ENCODE measurements at regions not wholly inside any gene's neighbourhood (a gene's known extent, or its start where the extent isn't known, plus 50 kb on each side); places are given as distances from the start of the nearest gene placed in this dataset.
"Not testable (repeated sequence)": the region's sequence is repeated elsewhere in the genome, so short reads cannot be mapped to it uniquely, and the experiment has no call there.

DNA sequence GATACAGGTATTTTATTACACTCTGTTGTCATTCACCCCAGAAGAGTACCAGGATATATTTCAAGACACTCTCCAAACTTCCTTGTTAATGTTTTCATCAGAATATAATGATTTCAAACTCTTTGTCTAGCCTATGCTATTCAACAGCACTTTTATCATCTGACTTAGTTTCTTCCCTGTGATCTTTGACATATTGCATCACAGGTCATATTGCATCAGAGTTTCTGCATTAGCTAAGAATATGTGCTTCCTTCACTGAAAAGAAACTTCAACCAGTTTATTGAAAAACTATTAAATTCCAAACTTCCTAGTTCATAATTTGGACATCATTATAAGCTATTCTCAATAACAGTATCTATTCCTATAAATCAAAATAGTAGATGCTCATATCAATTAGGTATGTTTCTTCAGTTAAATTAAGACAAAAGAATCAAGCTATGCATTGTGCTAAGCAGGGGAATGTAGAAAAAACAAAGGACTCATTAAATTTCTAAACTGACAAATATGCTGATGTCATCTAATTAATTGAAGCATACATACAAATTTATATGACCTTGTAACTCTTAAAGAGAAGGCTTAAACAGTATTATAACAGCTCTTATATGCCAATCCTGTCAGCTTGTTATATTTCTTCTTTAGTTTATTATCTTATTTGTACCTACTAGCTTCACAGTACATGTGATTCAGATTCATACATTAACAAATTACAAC lies 361.8 kb upstream of the LUZP2 start:
- no peak for DNase-seq

- no peak for DNase-seq
These were observed 354.8 kb upstream of the LUZP2 start for GRCh38 chr11:24142062-24142461.

GRCh38 chr11:24145411-24145810 lies 351.4 kb upstream of the LUZP2 start:
- DNase-seq, result no peak

DNA sequence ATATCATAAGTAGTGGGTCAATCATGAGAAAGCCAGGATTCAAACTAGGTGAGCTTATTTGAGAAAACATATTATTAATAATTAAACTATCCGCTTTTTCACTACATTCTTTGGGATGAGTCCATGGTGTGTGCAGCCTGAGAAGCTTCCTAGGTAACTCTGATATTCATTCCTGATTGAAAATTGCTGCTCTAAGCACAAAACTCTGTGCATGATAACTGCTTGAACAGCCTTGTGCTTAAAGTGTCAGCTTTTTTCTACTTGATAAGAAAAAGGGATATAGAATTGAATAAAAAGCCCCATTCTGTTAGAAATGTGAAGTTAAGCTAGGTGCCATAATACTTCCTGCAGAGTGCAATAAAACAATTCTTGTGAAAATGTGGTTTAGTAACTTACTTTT lies 343.5 kb upstream of the LUZP2 start:
- no peak for DNase-seq

GRCh38 chr11:24155792-24156191 lies 341.1 kb upstream of the LUZP2 start:
- DNase-seq, result no peak

DNA sequence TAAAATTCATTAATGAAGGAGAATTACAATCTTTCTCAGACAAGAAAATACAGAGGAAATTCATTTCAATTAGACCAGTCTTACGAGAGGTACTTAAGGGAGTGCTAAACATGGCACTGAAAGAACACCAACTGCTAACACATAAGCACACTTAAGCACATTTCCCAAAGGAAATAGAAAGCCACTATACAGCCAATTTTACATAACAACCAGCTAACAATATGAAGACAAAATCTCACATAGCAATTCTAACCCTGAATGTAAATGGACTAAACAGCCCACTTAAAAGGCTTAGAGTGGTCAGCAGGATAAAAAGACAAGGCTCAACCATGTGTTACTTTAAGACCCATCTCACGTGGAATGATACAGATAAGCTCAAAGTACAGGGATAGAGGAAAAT lies 339.5 kb upstream of the LUZP2 start:
- no peak for DNase-seq

GRCh38 chr11:24161587-24161986 lies 335.3 kb upstream of the LUZP2 start:
- no peak for DNase-seq

DNA sequence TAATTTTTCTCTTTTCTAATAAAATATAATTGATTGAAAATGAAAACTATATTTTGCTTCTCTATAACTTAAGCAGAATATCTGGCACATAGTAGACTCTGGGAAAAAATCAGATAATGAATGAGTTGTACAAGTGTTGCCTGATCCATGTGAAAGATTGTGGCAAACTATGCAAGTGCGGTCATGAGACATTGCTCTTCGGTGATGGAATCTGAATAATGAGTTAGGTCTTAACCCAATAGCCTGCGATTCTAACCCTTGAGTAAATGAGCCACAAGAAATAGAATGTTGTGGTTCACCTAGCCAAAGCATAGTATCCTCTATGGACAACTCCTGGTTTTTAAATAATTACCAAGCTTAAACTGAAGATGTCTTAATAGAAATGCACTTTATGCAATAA lies 333.7 kb upstream of the LUZP2 start:
- DNase-seq, result no peak

GRCh38 chr11:24163841-24164240 lies 333.0 kb upstream of the LUZP2 start:
- DNase-seq, result no peak

GRCh38 chr11:24171869-24172268 lies 325.0 kb upstream of the LUZP2 start:
- DNase-seq, result no peak

GRCh38 chr11:24181395-24182047 lies 315.3 kb upstream of the LUZP2 start:
- DNase-seq, result no peak

DNA sequence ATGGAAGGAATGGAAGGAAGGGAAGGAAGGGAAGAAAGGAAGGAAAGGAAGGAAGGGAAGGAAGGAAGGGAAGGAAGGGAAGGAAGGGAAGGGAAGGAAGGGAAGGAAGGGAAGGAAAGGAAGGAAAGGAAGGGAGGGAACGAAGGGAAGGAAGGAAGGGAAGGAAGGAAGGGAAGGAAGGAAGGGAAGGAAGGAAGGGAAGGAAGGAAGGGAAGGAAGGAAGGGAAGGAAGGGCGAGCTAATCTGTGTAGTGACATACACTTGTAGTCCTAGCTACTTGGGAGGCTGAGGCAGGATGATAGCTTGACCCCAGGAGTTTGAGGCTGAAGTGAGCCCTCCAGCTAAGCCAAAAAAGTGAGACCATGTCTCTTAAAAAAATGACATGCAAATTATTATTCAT lies 311.3 kb upstream of the LUZP2 start:
- not testable (repeated sequence) for DNase-seq

GRCh38 chr11:24196733-24197132 lies 300.1 kb upstream of the LUZP2 start:
- no peak for DNase-seq

- DNase-seq, result no peak
These were observed 298.4 kb upstream of the LUZP2 start for GRCh38 chr11:24198481-24198880.

- no peak for DNase-seq
These were observed 297.4 kb upstream of the LUZP2 start for GRCh38 chr11:24199461-24199860.

- no peak for DNase-seq
These were observed 290.8 kb upstream of the LUZP2 start for GRCh38 chr11:24206030-24206429.

DNA sequence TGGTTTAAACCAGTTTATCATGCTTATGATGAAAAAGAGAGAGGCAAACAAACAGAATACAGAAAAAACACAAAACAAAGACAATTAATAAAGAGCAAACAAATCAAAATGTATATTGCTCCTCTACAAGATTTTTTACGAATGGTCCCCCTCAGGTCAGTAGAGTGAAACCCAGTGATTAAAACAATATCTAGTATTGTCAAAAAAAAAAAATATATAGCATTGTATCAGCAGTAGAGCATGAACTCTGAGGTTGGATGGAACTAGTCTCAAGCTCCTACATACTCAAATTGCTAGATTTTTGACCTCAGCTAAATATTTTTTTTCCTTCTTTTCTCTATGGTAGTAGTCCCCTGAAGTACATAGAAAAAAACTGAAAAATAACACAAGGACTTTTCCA lies 290.3 kb upstream of the LUZP2 start:
- no peak for DNase-seq

DNA sequence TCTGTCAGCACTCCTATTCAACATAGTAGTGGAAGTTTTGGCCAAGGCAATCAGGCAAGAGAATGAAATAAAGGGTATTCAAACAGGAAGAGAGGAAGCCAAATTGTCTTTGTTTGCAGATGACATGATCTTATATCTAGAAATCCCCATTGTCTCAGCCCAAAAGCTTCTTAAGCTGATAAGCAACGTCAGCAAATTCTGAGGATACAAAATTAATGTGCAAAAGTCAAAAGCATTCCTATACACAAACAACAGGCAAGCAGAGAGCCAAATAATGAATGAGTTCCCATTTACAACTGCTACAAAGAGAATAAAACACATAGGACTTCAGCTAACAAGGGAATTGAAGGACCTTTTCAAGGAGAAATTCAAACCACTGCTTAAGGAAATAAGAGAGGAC lies 280.4 kb upstream of the LUZP2 start:
- DNase-seq, result no peak

DNA sequence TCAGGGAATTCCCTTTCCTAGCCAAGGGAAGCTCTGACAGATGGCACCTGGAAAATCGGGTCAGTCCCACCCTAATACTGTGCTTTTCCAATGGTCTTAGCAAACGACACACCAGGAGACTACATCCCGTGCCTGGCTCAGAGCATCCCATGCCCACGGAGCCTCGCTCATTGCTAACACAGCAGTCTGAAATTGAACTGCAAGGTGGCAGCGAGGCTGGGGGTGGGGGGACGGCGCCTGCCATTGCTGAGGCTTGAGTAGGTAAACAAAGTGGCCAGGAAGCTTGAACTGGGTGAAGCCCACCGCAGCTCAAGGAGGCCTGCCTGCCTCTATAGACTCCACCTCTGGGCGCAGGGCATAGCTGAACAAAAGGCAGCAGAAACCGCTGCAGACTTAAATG lies 279.5 kb upstream of the LUZP2 start:
- not testable (repeated sequence) for DNase-seq

- no peak for DNase-seq
These were observed 271.4 kb upstream of the LUZP2 start for GRCh38 chr11:24225501-24225900.

GRCh38 chr11:24226606-24227005 lies 270.2 kb upstream of the LUZP2 start:
- no peak for DNase-seq

DNA sequence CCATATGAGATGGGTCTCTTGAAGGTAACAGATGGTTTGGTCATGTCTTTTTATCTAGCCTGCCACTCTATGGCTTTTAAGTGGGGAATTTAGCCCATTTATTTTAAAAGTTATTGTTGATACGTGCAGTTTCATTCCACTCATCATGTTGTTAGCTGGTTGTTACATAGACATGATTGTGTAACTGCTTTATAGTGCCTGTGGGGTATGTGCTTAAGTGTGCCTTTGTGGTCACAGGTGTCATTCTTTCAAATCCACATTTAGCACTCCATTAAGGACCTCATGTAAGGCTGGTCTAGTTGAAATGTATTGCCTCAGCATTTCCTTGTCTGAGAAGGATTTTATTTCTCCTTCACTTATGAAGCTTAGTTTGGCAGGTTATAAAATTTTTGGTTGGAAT lies 263.8 kb upstream of the LUZP2 start:
- no peak for DNase-seq

DNA sequence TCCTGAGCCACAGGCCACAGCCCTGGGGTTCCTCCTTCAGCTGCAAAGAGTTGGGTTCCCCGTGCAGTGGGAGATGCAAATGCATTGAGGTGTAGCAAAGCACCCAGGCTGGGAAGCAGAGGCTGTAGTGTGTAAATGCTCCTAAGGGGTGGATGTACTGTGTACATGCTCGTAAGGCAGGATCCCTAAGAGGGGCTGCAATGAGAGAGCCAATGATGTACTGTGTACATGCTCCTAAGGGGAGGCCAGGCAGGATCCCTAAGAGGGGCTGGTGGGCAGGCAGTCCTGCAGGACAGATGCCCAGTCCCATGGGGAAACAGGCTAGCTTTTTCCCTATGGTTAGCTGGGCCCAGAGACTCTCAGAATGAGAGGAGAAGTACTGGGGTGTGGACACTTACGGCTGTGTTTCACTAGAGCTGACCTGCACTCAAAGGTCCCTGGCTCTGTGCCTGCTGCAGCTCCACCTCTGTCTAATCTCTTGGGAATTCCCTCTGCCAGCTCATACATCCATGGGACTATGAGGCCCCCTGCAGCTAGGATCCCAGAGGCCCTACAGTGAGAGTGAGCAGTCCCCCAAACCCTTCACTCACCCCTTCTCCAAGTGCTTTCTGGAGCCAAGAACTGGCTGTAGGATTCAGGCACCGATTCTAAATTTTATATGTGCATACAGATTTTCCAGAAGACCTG lies 261.9 kb upstream of the LUZP2 start:
- DNase-seq, result no peak
